ENCODE measurements at regions not wholly inside any gene's neighbourhood (a gene's known extent, or its start where the extent isn't known, plus 50 kb on each side); places are given as distances from the start of the nearest gene placed in this dataset.

GRCh38 chrX:132568291-132568690 lies 79.5 kb upstream of the MBNL3 start:
- ATAC-seq (no peak), DNase-seq (no peak)
- H3K9me3 ChIP-seq, result no peaks in the 10 kb centered on the region
- TF ChIP-seq, protein P1, sequence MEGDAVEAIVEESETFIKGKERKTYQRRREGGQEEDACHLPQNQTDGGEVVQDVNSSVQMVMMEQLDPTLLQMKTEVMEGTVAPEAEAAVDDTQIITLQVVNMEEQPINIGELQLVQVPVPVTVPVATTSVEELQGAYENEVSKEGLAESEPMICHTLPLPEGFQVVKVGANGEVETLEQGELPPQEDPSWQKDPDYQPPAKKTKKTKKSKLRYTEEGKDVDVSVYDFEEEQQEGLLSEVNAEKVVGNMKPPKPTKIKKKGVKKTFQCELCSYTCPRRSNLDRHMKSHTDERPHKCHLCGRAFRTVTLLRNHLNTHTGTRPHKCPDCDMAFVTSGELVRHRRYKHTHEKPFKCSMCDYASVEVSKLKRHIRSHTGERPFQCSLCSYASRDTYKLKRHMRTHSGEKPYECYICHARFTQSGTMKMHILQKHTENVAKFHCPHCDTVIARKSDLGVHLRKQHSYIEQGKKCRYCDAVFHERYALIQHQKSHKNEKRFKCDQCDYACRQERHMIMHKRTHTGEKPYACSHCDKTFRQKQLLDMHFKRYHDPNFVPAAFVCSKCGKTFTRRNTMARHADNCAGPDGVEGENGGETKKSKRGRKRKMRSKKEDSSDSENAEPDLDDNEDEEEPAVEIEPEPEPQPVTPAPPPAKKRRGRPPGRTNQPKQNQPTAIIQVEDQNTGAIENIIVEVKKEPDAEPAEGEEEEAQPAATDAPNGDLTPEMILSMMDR (IDR thresholded peaks at IDR 0.05), result no peak
- no peak for TF ChIP-seq POLR2A (IDR thresholded peaks at IDR 0.05)
- H3K27me3 ChIP-seq, result peaks cover 0 to 29% (median 0%) of the 10 kb centered on the region in 9 donors
- H3K4me3 ChIP-seq, result no peak overlapping the region
- H3K4me1 ChIP-seq, result no peaks in the 10 kb centered on the region
- H3K27ac ChIP-seq, result no peak overlapping the region
- H3K36me3 ChIP-seq, result no peaks in the 10 kb centered on the region
- intact Hi-C loops (cut with DNase I), result no loop called here
- 21 to 43% (median 29%) methylated on average over 2 of the region's 2 CpGs for WGBS, 4 donors

DNA sequence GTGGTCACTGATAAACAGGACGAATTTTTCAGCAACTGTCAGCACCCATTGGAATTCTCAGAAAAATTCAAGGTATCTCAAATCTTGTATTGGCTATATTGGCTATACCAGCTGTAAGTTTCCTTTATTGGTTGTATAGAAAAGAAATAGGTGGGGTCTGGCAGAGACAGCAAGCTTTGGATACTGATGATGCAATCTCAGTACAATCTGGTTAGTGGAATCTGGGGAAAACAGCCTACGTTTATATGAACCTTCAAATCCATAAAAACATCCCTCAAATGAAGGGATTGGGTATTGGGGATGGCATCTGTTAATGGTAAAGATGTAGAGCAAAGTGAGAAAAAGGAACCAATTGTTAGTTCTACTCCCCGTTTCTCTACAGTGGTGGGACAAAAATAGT lies 76.4 kb upstream of the MBNL3 start:
- TF ChIP-seq, protein P1 (IDR thresholded peaks at IDR 0.05), result no peak
- no peak for TF ChIP-seq POLR2A (IDR thresholded peaks at IDR 0.05)
- Histone ChIP-seq H3K9me3 (no peaks in the 10 kb centered on the region), H3K4me1 (no peaks in the 10 kb centered on the region), H3K27me3 (peaks cover 0 to 22% (median 0%) of the 10 kb centered on the region in 9 donors), H3K4me3 (no peak overlapping the region), H3K36me3 (no peaks in the 10 kb centered on the region), H3K27ac (no peak overlapping the region)
- ATAC-seq (no peak), DNase-seq (no peak)
- 57 to 74% (median 65%) methylated on average over 3 of the region's 3 CpGs for WGBS, 4 donors
- intact Hi-C loops (cut with DNase I), result no loop called here

DNA sequence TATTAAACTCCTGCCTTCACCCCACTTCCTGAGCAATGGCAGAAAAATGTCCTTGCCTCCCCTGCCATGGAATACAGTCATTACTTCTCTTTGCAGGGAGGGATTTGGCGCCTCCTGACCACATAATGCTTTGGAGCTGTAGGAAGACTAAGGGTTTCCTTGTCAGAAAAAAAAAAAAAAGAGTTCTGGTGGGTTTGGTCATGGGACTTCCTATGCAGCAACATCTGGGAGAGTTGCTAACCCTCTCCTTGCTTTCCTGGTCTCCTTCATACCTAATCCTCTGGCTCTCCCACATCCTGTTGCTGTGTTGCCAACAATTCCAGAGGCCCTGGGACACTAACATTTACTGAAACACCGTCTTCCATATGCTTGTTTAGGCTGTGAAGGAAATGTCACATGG lies 75.1 kb upstream of the MBNL3 start:
- no peak overlapping the region for H3K4me3 ChIP-seq
- H3K27ac ChIP-seq, result no peak overlapping the region
- intact Hi-C loops (cut with DNase I), result no loop called here
- H3K9me3 ChIP-seq, result no peaks in the 10 kb centered on the region
- H3K36me3 ChIP-seq, result no peaks in the 10 kb centered on the region
- DNase-seq, result no peak
- peaks cover 0 to 22% (median 0%) of the 10 kb centered on the region in 9 donors for H3K27me3 ChIP-seq
- WGBS, 4 donors, result 39 to 58% (median 48%) methylated on average over 2 of the region's 2 CpGs
- H3K4me1 ChIP-seq, result no peaks in the 10 kb centered on the region
- ATAC-seq, result no peak
- TF ChIP-seq POLR2A (IDR thresholded peaks at IDR 0.05), result no peak
- TF ChIP-seq, protein P1 (IDR thresholded peaks at IDR 0.05), result no peak

DNA sequence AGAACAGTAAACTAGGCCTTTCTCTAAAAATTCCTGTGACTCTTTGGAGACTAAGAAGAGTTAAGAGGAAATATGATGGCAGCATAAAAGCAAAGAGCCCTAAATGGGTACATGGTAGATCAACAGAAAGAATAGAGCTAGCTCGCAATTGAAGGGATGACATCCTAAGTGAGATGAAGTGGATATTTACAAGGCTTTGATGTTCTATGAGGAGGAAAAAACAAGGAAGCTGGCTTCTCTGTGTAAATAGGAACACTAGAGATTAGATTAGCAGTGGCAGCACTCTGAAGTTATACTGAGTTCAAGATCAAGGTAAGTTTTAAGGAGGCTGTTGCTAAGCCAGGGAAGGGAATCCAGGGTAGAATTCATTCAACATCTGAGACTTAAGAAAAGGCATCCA lies 73.1 kb upstream of the MBNL3 start:
- Histone ChIP-seq H3K4me3 (no peak overlapping the region), H3K9me3 (no peaks in the 10 kb centered on the region), H3K36me3 (no peaks in the 10 kb centered on the region), H3K27me3 (peaks cover 0 to 24% (median 0%) of the 10 kb centered on the region in 9 donors), H3K27ac (no peak overlapping the region), H3K4me1 (no peaks in the 10 kb centered on the region)
- WGBS, 4 donors, result 76 to 91% (median 87%) methylated on average over 1 of the region's 1 CpG
- intact Hi-C loops (cut with DNase I), result no loop called here
- DNase-seq, result no peak
- TF ChIP-seq, protein P1 (IDR thresholded peaks at IDR 0.05), result no peak
- TF ChIP-seq POLR2A (IDR thresholded peaks at IDR 0.05), result no peak
- no peak for ATAC-seq
